H9 (cell line): ENCODE measurements at regions not wholly inside any gene's neighbourhood (a gene's known extent, or its start where the extent isn't known, plus 50 kb on each side); places are given as distances from the start of the nearest gene placed in this dataset.

Experiments
- DNase-seq: peaks from one replicate; pipeline ENCODE4 v3.0.0-alpha.2; 2017
- H2AFZ ChIP-seq: one replicate; pipeline ENCODE4 v1.6.1; 2013; ENCODE audit warnings: mild to moderate bottlenecking, low read length, control low read depth, moderate library complexity
- H2AK5ac ChIP-seq: 2 replicates; pipeline ENCODE4 v1.6.1; 2013; ENCODE audit warnings: low read length, control low read depth, mixed read lengths; ENCODE audit not compliant: insufficient read length
- H2BK120ac ChIP-seq: one replicate; pipeline ENCODE4 v1.6.1; 2013; ENCODE audit warnings: low read depth, mild to moderate bottlenecking, low read length, control low read depth, inconsistent platforms; ENCODE audit not compliant: poor library complexity, severe bottlenecking
- H2BK12ac ChIP-seq: 2 replicates; pipeline ENCODE4 v1.6.1; 2013; ENCODE audit warnings: low read length, control low read depth, mixed read lengths, low read depth; ENCODE audit not compliant: insufficient read length
- H2BK15ac ChIP-seq: 2 replicates; pipeline ENCODE4 v1.6.1; 2013; ENCODE audit warnings: low read depth, low read length, control low read depth
- H2BK20ac ChIP-seq: one replicate; pipeline ENCODE4 v1.6.1; 2013; ENCODE audit warnings: low read depth, mild to moderate bottlenecking, low read length, control low read depth, inconsistent platforms; ENCODE audit not compliant: poor library complexity, severe bottlenecking
- H2BK5ac ChIP-seq: 2 replicates; pipeline ENCODE4 v1.6.1; 2013; ENCODE audit warnings: low read length, control low read depth, mixed read lengths; ENCODE audit not compliant: insufficient read length
- H3K14ac ChIP-seq: 2 replicates; pipeline ENCODE4 v1.6.1; 2013; ENCODE audit warnings: low read length, control low read depth; ENCODE audit not compliant: insufficient read depth
- H3K18ac ChIP-seq: 2 replicates; pipeline ENCODE4 v1.6.1; 2013; ENCODE audit warnings: low read depth, mild to moderate bottlenecking, mixed read lengths, low read length, control low read depth; ENCODE audit not compliant: insufficient read length
- H3K23ac ChIP-seq: 2 replicates; pipeline ENCODE4 v1.6.1; 2013; ENCODE audit warnings: low read length, control low read depth, mixed read lengths, low read depth; ENCODE audit not compliant: insufficient read length
- H3K23me2 ChIP-seq: 2 replicates; pipeline ENCODE4 v1.6.1; 2013; ENCODE audit warnings: low read depth, mild to moderate bottlenecking, mixed read lengths, low read length, control low read depth; ENCODE audit not compliant: insufficient read length, poor library complexity, severe bottlenecking
- H3K27ac ChIP-seq: 2 replicates; pipeline ENCODE4 v1.5.1; 2013; ENCODE audit warnings: low read length, control low read depth, mixed read lengths, low read depth; ENCODE audit not compliant: insufficient read length
- H3K27me3 ChIP-seq: 2 replicates; pipeline ENCODE4 v1.6.1; 2013; ENCODE audit warnings: low read length, control low read depth, inconsistent platforms; ENCODE audit not compliant: insufficient read depth
- H3K4ac ChIP-seq: 2 replicates; pipeline ENCODE4 v1.6.1; 2013; ENCODE audit warnings: low read depth, mild to moderate bottlenecking, control low read depth, inconsistent platforms, low read length, moderate library complexity
- H3K4me1 ChIP-seq: 2 replicates; pipeline ENCODE4 v1.6.1; 2013; ENCODE audit warnings: low read length, control low read depth, inconsistent platforms; ENCODE audit not compliant: insufficient read depth
- H3K4me2 ChIP-seq: 2 replicates; pipeline ENCODE4 v1.6.1; 2013; ENCODE audit warnings: low read length, control low read depth, mixed read lengths; ENCODE audit not compliant: insufficient read length, insufficient read depth
- H3K56ac ChIP-seq: 2 replicates; pipeline ENCODE4 v1.6.1; 2013; ENCODE audit warnings: low read depth, mild to moderate bottlenecking, mixed read lengths, low read length, control low read depth; ENCODE audit not compliant: insufficient read length
- H3K79me1 ChIP-seq: 2 replicates; pipeline ENCODE4 v1.6.1; 2013; ENCODE audit warnings: low read depth, mild to moderate bottlenecking, moderate library complexity, low read length, control low read depth, inconsistent platforms; ENCODE audit not compliant: insufficient read depth, poor library complexity, severe bottlenecking
- H3K79me2 ChIP-seq: 2 replicates; pipeline ENCODE4 v1.6.1; 2013; ENCODE audit warnings: low read length, control low read depth, inconsistent platforms; ENCODE audit not compliant: insufficient read depth
- H3K9ac ChIP-seq: 2 replicates; pipeline ENCODE4 v1.6.1; 2013; ENCODE audit warnings: low read length, control low read depth, mixed read lengths; ENCODE audit not compliant: insufficient read length; ENCODE audit errors: extremely low read depth
- H3K9me3 ChIP-seq: one replicate; pipeline ENCODE4 v1.6.1; 2013; ENCODE audit warnings: low read depth, low read length, inconsistent platforms; ENCODE audit not compliant: control insufficient read depth
- H3T11ph ChIP-seq: one replicate; pipeline ENCODE4 v1.6.1; 2013; ENCODE audit warnings: mild to moderate bottlenecking, low read length, control low read depth, inconsistent platforms
- H4K20me1 ChIP-seq: one replicate; pipeline ENCODE4 v1.6.1; 2013; ENCODE audit not compliant: control insufficient read depth, insufficient read length, insufficient read depth
- H4K5ac ChIP-seq: 2 replicates; pipeline ENCODE4 v1.6.1; 2013; ENCODE audit warnings: low read depth, mild to moderate bottlenecking, mixed read lengths, low read length, control low read depth; ENCODE audit not compliant: insufficient read length
- H4K8ac ChIP-seq: replicated peaks from 2 replicates; pipeline ENCODE4 v1.6.1; 2013; ENCODE audit warnings: low read length, control low read depth, mixed read lengths, low read depth; ENCODE audit not compliant: insufficient read length
- H4K91ac ChIP-seq: 2 replicates; pipeline ENCODE4 v1.6.1; 2013; ENCODE audit warnings: low read depth, mild to moderate bottlenecking, moderate library complexity, mixed read lengths, low read length, control low read depth; ENCODE audit not compliant: insufficient read length
- H3K27ac Mint-ChIP-seq, 3 experiments: 2 replicates in 2 of 3; 3 replicates in 1 of 3; pipeline ENCODE4 v1.8.0; 2020 to 2021; ENCODE audit warnings: mixed read lengths in 3 of 3, mild to moderate bottlenecking in 1 of 3, moderate library complexity in 1 of 3
- H3K27me3 Mint-ChIP-seq: 2 replicates; pipeline ENCODE4 v1.8.0; 2021; ENCODE audit warnings: low read depth, mild to moderate bottlenecking, moderate library complexity, mixed read lengths
- H3K36me3 Mint-ChIP-seq, 3 experiments: 2 replicates in 2 of 3; 3 replicates in 1 of 3; pipeline ENCODE4 v1.8.0; 2020 to 2021; ENCODE audit warnings: low read depth in 3 of 3, mixed read lengths in 3 of 3; ENCODE audit not compliant: insufficient read depth in 1 of 3
- H3K4me1 Mint-ChIP-seq, 2 experiments: 2 replicates each; pipeline ENCODE4 v1.8.0; 2020; ENCODE audit warnings: mixed read lengths in 2 of 2
- H3K4me3 Mint-ChIP-seq, 2 experiments: 2 replicates in 1 of 2; 3 replicates in 1 of 2; pipeline ENCODE4 v1.8.0; 2020 to 2021; ENCODE audit warnings: mild to moderate bottlenecking in 2 of 2, mixed read lengths in 2 of 2, moderate library complexity in 1 of 2
- H3K9me3 Mint-ChIP-seq, 2 experiments: 2 replicates in 1 of 2; 3 replicates in 1 of 2; pipeline ENCODE4 v1.8.0; 2020; ENCODE audit warnings: mild to moderate bottlenecking in 2 of 2, mixed read lengths in 2 of 2, moderate library complexity in 1 of 2
- WGBS: extraction: QIAGEN DNeasy Blood & Tissue Kit; methylation state at CpG from one replicate; pipeline ENCODE4 v1.1.7; 2013; ENCODE audit warnings: missing lambda C conversion rate, low lambda C conversion rate, mixed read lengths; ENCODE audit not compliant: insufficient read length; ENCODE audit errors: extremely low coverage; 5-methylcytosine and 5-hydroxymethylcytosine counted together
- TF ChIP-seq, protein P1 (sequence below): fragments of 200-600 bp; sonication (generic); conservative IDR thresholded peaks from 3 replicates; pipeline ENCODE4 v1.8.0; 2021; ENCODE audit warnings: antibody characterized with exemption, mild to moderate bottlenecking

DNA sequence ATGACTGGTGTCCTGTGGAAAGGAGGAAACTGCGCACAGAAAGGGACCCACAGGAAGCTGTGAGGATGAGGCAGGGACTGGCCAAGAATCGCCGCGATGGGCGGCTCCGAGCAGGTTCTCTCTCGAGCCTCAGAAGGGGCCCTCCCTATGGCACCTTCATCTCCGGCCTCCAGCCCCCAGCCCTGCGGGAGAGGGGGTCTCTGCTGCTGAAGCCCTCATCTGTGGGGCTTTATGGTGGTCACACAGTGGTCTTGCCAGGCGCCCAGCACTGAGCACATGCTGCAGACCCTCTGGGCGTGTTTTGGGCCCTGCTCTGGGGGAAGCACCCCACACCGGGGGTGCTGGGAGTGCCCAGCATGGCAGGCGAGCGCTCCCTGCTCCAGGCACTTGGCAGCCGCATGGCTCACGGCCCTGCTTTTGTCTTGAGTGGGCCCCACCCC is 86.6 kb upstream of the ACTRT2 start:
- peaks cover 0 to 23% (median 10%) of the 10 kb centered on the region in 3 experiments; a peak in 5 of 7 replicates for H3K36me3 Mint-ChIP-seq

More for the DNA sequence above, 86.6 kb upstream of the ACTRT2 start:
- Histone ChIP-seq H3T11ph (no peak overlapping the region), H3K18ac (no peak overlapping the region), H4K91ac (no peak overlapping the region), H4K20me1 (no peaks in the 10 kb centered on the region), H2BK5ac (no peak overlapping the region), H3K4me2 (no peak overlapping the region), H2BK20ac (no peak overlapping the region), H3K79me1 (no peaks in the 10 kb centered on the region), H3K27me3 (no peaks in the 10 kb centered on the region), H2BK12ac (no peak overlapping the region), H2AK5ac (no peak overlapping the region), H3K9me3 (peaks cover 84% of the 10 kb centered on the region), H3K23ac (no peak overlapping the region), H4K5ac (no peak overlapping the region), H3K4ac (no peak overlapping the region), H2AFZ (no peak overlapping the region), H3K56ac (no peak overlapping the region), H3K14ac (no peak overlapping the region), H2BK15ac (no peak overlapping the region), H3K27ac (no peak overlapping the region), H3K23me2 (no peaks in the 10 kb centered on the region), H3K9ac (no peak overlapping the region), H3K79me2 (no peaks in the 10 kb centered on the region), H3K4me1 (no peaks in the 10 kb centered on the region), H4K8ac (no peak overlapping the region), H2BK120ac (no peak overlapping the region)
- Mint-ChIP-seq H3K9me3 (peaks cover 19 to 79% of the 10 kb centered on the region in 2 experiments), H3K27ac (no peak overlapping the region), H3K4me1 (no peaks in the 10 kb centered on the region), H3K27me3 (peaks cover 7% of the 10 kb centered on the region), H3K4me3 (no peak overlapping the region; a peak in 1 of 5 replicates)
- DNase-seq = no peak
- TF ChIP-seq, protein P1, sequence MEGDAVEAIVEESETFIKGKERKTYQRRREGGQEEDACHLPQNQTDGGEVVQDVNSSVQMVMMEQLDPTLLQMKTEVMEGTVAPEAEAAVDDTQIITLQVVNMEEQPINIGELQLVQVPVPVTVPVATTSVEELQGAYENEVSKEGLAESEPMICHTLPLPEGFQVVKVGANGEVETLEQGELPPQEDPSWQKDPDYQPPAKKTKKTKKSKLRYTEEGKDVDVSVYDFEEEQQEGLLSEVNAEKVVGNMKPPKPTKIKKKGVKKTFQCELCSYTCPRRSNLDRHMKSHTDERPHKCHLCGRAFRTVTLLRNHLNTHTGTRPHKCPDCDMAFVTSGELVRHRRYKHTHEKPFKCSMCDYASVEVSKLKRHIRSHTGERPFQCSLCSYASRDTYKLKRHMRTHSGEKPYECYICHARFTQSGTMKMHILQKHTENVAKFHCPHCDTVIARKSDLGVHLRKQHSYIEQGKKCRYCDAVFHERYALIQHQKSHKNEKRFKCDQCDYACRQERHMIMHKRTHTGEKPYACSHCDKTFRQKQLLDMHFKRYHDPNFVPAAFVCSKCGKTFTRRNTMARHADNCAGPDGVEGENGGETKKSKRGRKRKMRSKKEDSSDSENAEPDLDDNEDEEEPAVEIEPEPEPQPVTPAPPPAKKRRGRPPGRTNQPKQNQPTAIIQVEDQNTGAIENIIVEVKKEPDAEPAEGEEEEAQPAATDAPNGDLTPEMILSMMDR = no peak
- no CpG with 5 or more reads among the region's 16 CpGs for WGBS
